NCI-H1417 treated with DMSO at 0.1 percent for 48 hours (cell line): ENCODE measurements at regions not wholly inside any gene's neighbourhood (a gene's known extent, or its start where the extent isn't known, plus 50 kb on each side); places are given as distances from the start of the nearest gene placed in this dataset.
"Not testable (repeated sequence)": the region's sequence is repeated elsewhere in the genome, so short reads cannot be mapped to it uniquely, and the experiment has no call there.

Experiments used
- DNase-seq: peaks from one replicate; lab custom pipeline; 2025; lab: John Stamatoyannopoulos, UW

GRCh38 chr3:110001905-110002304 lies 664.6 kb upstream of the DPPA4 start:
- not testable (repeated sequence) for DNase-seq

- no peak for DNase-seq
Observed at GRCh38 chr3:110006913-110007312, 669.6 kb upstream of the DPPA4 start.

- DNase-seq = no peak
Observed at GRCh38 chr3:110015231-110015963, 678.1 kb upstream of the DPPA4 start.

GRCh38 chr3:110016235-110016815 lies 679.0 kb upstream of the DPPA4 start:
- DNase-seq = no peak

- DNase-seq = no peak
Observed at GRCh38 chr3:110017304-110017703, 680.0 kb upstream of the DPPA4 start.

GRCh38 chr3:110021659-110022058 lies 684.3 kb upstream of the DPPA4 start:
- DNase-seq = no peak

GRCh38 chr3:110023022-110023421 lies 685.7 kb upstream of the DPPA4 start:
- not testable (repeated sequence) for DNase-seq

- no peak for DNase-seq
Observed at GRCh38 chr3:110026421-110026820, 689.1 kb upstream of the DPPA4 start.

GRCh38 chr3:110027446-110028080 lies 690.2 kb upstream of the DPPA4 start:
- no peak for DNase-seq

- no peak for DNase-seq
Observed at GRCh38 chr3:110031975-110032374, 694.6 kb upstream of the DPPA4 start.

GRCh38 chr3:110059431-110059830 lies 722.1 kb upstream of the DPPA4 start:
- DNase-seq = no peak

GRCh38 chr3:110062716-110063115 lies 725.4 kb upstream of the DPPA4 start:
- no peak for DNase-seq

- no peak for DNase-seq
Observed at GRCh38 chr3:110063178-110063577, 725.8 kb upstream of the DPPA4 start.

- no peak for DNase-seq
Observed at GRCh38 chr3:110066206-110066605, 728.9 kb upstream of the DPPA4 start.

- DNase-seq = no peak
Observed at GRCh38 chr3:110067527-110067926, 730.2 kb upstream of the DPPA4 start.

- DNase-seq = no peak
Observed at GRCh38 chr3:110069761-110070160, 732.4 kb upstream of the DPPA4 start.

GRCh38 chr3:110070161-110070916 lies 733.0 kb upstream of the DPPA4 start:
- DNase-seq = no peak

GRCh38 chr3:110074095-110074494 lies 736.7 kb upstream of the DPPA4 start:
- no peak for DNase-seq

GRCh38 chr3:110077093-110077492 lies 739.7 kb upstream of the DPPA4 start:
- DNase-seq = no peak

GRCh38 chr3:110093411-110093810 lies 756.1 kb upstream of the DPPA4 start:
- no peak for DNase-seq

- no peak for DNase-seq
Observed at GRCh38 chr3:110093812-110094401, 756.6 kb upstream of the DPPA4 start.

- DNase-seq = no peak
Observed at GRCh38 chr3:110099711-110100110, 762.4 kb upstream of the DPPA4 start.
